ENCODE measurements at regions not wholly inside any gene's neighbourhood (a gene's known extent, or its start where the extent isn't known, plus 50 kb on each side); places are given as distances from the start of the nearest gene placed in this dataset.

GRCh38 chr16:62564291-62564690 lies 528.1 kb upstream of the CDH8 start:
- TF ChIP-seq EZH2 (IDR thresholded peaks at IDR 0.05; ENCODE audit: borderline replicate concordance), result no peak
- no peak for TF ChIP-seq CTCF (IDR thresholded peaks at IDR 0.05; ENCODE audit: poor library complexity)
- TF ChIP-seq EZH2phosphoT487 (IDR thresholded peaks at IDR 0.05; ENCODE audit: low read depth, severe bottlenecking, unreplicated experiment), result no peak
- H3K4me2 ChIP-seq, result no peak overlapping the region
- no peaks in the 10 kb centered on the region for H3K4me1 ChIP-seq (ENCODE audit: insufficient read depth)

GRCh38 chr16:62562121-62562520 lies 525.9 kb upstream of the CDH8 start:
- Histone ChIP-seq H3K4me1 (ENCODE audit: insufficient read depth) (no peaks in the 10 kb centered on the region), H3K9me2 (replicated peaks; ENCODE audit: insufficient read depth) (no peaks in the 10 kb centered on the region), H4K20me1 (ENCODE audit: insufficient read depth, poor library complexity, severe bottlenecking) (no peaks in the 10 kb centered on the region), H3K4me2 (no peak overlapping the region), H2AFZ (no peak overlapping the region), H3K27ac (no peak overlapping the region), H3K79me2 (no peaks in the 10 kb centered on the region), H3K36me3 (replicated peaks; ENCODE audit: insufficient read depth, low read depth) (no peaks in the 10 kb centered on the region), H3K27me3 (no peaks in the 10 kb centered on the region), H3K4me3 (no peak overlapping the region), H3K9me3 (ENCODE audit: low read depth) (no peaks in the 10 kb centered on the region)
- no peak for DNase-seq (ENCODE audit: low spot score)
- TF ChIP-seq EZH2phosphoT487 (IDR thresholded peaks at IDR 0.05; ENCODE audit: low read depth, severe bottlenecking, unreplicated experiment), result no peak
- TF ChIP-seq CTCF (IDR thresholded peaks at IDR 0.05; ENCODE audit: poor library complexity), result no peak
- TF ChIP-seq EZH2 (IDR thresholded peaks at IDR 0.05; ENCODE audit: borderline replicate concordance), result no peak

More at GRCh38 chr16:62564291-62564690, 528.1 kb upstream of the CDH8 start:
- H3K9me3 ChIP-seq (ENCODE audit: low read depth), result no peaks in the 10 kb centered on the region
- H3K79me2 ChIP-seq, result no peaks in the 10 kb centered on the region
- WGBS (ENCODE audit: low lambda C conversion rate, missing lambda C conversion rate), result 63% methylated on average over 2 of the region's 2 CpGs
- H2AFZ ChIP-seq, result no peak overlapping the region
- H4K20me1 ChIP-seq (ENCODE audit: insufficient read depth, poor library complexity, severe bottlenecking), result no peaks in the 10 kb centered on the region
- no peak overlapping the region for H3K27ac ChIP-seq
- no peaks in the 10 kb centered on the region for H3K36me3 ChIP-seq (replicated peaks; ENCODE audit: insufficient read depth, low read depth)
- H3K27me3 ChIP-seq, result no peaks in the 10 kb centered on the region
- no peaks in the 10 kb centered on the region for H3K9me2 ChIP-seq (replicated peaks; ENCODE audit: insufficient read depth)
- no peak for DNase-seq (ENCODE audit: low spot score)
- H3K4me3 ChIP-seq, result no peak overlapping the region

GRCh38 chr16:62549875-62550274 lies 513.6 kb upstream of the CDH8 start:
- TF ChIP-seq CTCF (IDR thresholded peaks at IDR 0.05; ENCODE audit: poor library complexity) (no peak), EZH2 (IDR thresholded peaks at IDR 0.05; ENCODE audit: borderline replicate concordance) (no peak), EZH2phosphoT487 (IDR thresholded peaks at IDR 0.05; ENCODE audit: low read depth, severe bottlenecking, unreplicated experiment) (no peak)
- no peaks in the 10 kb centered on the region for H3K9me3 ChIP-seq (ENCODE audit: low read depth)
- H3K27ac ChIP-seq, result no peak overlapping the region
- H3K79me2 ChIP-seq, result no peaks in the 10 kb centered on the region
- no peaks in the 10 kb centered on the region for H3K4me1 ChIP-seq (ENCODE audit: insufficient read depth)
- 65% methylated on average over 4 of the region's 4 CpGs for WGBS (ENCODE audit: low lambda C conversion rate, missing lambda C conversion rate)
- DNase-seq (ENCODE audit: low spot score), result no peak
- no peaks in the 10 kb centered on the region for H3K36me3 ChIP-seq (replicated peaks; ENCODE audit: insufficient read depth, low read depth)
- H4K20me1 ChIP-seq (ENCODE audit: insufficient read depth, poor library complexity, severe bottlenecking), result no peaks in the 10 kb centered on the region
- no peak overlapping the region for H3K4me2 ChIP-seq
- no peaks in the 10 kb centered on the region for H3K27me3 ChIP-seq
- no peak overlapping the region for H2AFZ ChIP-seq
- H3K9me2 ChIP-seq (replicated peaks; ENCODE audit: insufficient read depth), result no peaks in the 10 kb centered on the region
- H3K4me3 ChIP-seq, result no peak overlapping the region

- Histone ChIP-seq H3K79me2 (no peaks in the 10 kb centered on the region), H3K4me2 (no peak overlapping the region), H3K27me3 (no peaks in the 10 kb centered on the region), H3K9me3 (ENCODE audit: low read depth) (no peaks in the 10 kb centered on the region), H2AFZ (no peak overlapping the region), H4K20me1 (ENCODE audit: insufficient read depth, poor library complexity, severe bottlenecking) (no peaks in the 10 kb centered on the region), H3K27ac (no peak overlapping the region), H3K4me1 (ENCODE audit: insufficient read depth) (no peaks in the 10 kb centered on the region), H3K36me3 (replicated peaks; ENCODE audit: insufficient read depth, low read depth) (no peaks in the 10 kb centered on the region), H3K9me2 (replicated peaks; ENCODE audit: insufficient read depth) (no peaks in the 10 kb centered on the region), H3K4me3 (no peak overlapping the region)
- WGBS (ENCODE audit: low lambda C conversion rate, missing lambda C conversion rate), result 92% methylated on average over 1 of the region's 1 CpG
- no peak for DNase-seq (ENCODE audit: low spot score)
- TF ChIP-seq CTCF (IDR thresholded peaks at IDR 0.05; ENCODE audit: poor library complexity) (no peak), EZH2phosphoT487 (IDR thresholded peaks at IDR 0.05; ENCODE audit: low read depth, severe bottlenecking, unreplicated experiment) (no peak), EZH2 (IDR thresholded peaks at IDR 0.05; ENCODE audit: borderline replicate concordance) (no peak)
Measured at GRCh38 chr16:62548095-62548494, 511.9 kb upstream of the CDH8 start.
